H7 (cell line): ENCODE measurements at regions not wholly inside any gene's neighbourhood (a gene's known extent, or its start where the extent isn't known, plus 50 kb on each side); places are given as distances from the start of the nearest gene placed in this dataset.
"Not testable (repeated sequence)": the region's sequence is repeated elsewhere in the genome, so short reads cannot be mapped to it uniquely, and the experiment has no call there.

Experiments
- DNase-seq: peaks from one replicate; pipeline ENCODE4 v3.0.0; 2012
- H3K27me3 ChIP-seq: 2 replicates; pipeline ENCODE4 v1.6.0; 2011; ENCODE audit warnings: mild to moderate bottlenecking, low read length; ENCODE audit not compliant: control insufficient read depth, insufficient read depth
- H3K36me3 ChIP-seq: replicated peaks from 2 replicates; pipeline ENCODE4 v1.5.1; 2011; ENCODE audit warnings: low read length; ENCODE audit not compliant: control insufficient read depth, insufficient read depth
- H3K4me3 ChIP-seq: 2 replicates; pipeline ENCODE4 v1.5.1; 2011; ENCODE audit warnings: low read depth, mild to moderate bottlenecking, control low read depth, low read length, moderate library complexity; ENCODE audit not compliant: insufficient read depth

- Histone ChIP-seq H3K36me3 (no peaks in the 10 kb centered on the region), H3K4me3 (no peak overlapping the region), H3K27me3 (no peaks in the 10 kb centered on the region)
- DNase-seq: no peak
These were observed 55.6 kb downstream of the OR4C45 start for GRCh38 chr11:50088231-50088630.

GRCh38 chr11:50098186-50098725 is 65.6 kb downstream of the OR4C45 start:
- H3K36me3 ChIP-seq: no peaks in the 10 kb centered on the region
- no peak for DNase-seq

GRCh38 chr11:50102916-50103315 is 70.2 kb downstream of the OR4C45 start:
- no peaks in the 10 kb centered on the region for H3K27me3 ChIP-seq
- no peak overlapping the region for H3K4me3 ChIP-seq
- H3K36me3 ChIP-seq: no peaks in the 10 kb centered on the region
- DNase-seq: no peak

More at GRCh38 chr11:50098186-50098725, 65.6 kb downstream of the OR4C45 start:
- H3K27me3 ChIP-seq: no peaks in the 10 kb centered on the region
- no peak overlapping the region for H3K4me3 ChIP-seq

GRCh38 chr11:50140686-50141085 is 108.0 kb downstream of the OR4C45 start:
- not testable (repeated sequence) for H3K36me3 ChIP-seq, H3K4me3 ChIP-seq, DNase-seq, H3K27me3 ChIP-seq

- DNase-seq, H3K27me3 ChIP-seq: not testable (repeated sequence)
These were observed 113.6 kb downstream of the OR4C45 start for GRCh38 chr11:50146308-50146707.

GRCh38 chr11:50147946-50148345 is 115.3 kb downstream of the OR4C45 start:
- not testable (repeated sequence) for DNase-seq, H3K27me3 ChIP-seq, H3K36me3 ChIP-seq, H3K4me3 ChIP-seq

More at GRCh38 chr11:50146308-50146707, 113.6 kb downstream of the OR4C45 start:
- not testable (repeated sequence) for H3K4me3 ChIP-seq, H3K36me3 ChIP-seq

GRCh38 chr11:50155508-50155907 is 122.8 kb downstream of the OR4C45 start:
- H3K27me3 ChIP-seq: no peaks in the 10 kb centered on the region
- no peak overlapping the region for H3K4me3 ChIP-seq
- no peak for DNase-seq
- no peaks in the 10 kb centered on the region for H3K36me3 ChIP-seq

- H3K27me3 ChIP-seq: no peaks in the 10 kb centered on the region
- no peak for DNase-seq
- H3K4me3 ChIP-seq: no peak overlapping the region
- H3K36me3 ChIP-seq: no peaks in the 10 kb centered on the region
These were observed 131.4 kb downstream of the OR4C45 start for GRCh38 chr11:50164050-50164449.

- H3K4me3 ChIP-seq: no peak overlapping the region
- H3K36me3 ChIP-seq: no peaks in the 10 kb centered on the region
- DNase-seq: no peak
- H3K27me3 ChIP-seq: no peaks in the 10 kb centered on the region
These were observed 137.0 kb downstream of the OR4C45 start for GRCh38 chr11:50169634-50170033.

GRCh38 chr11:50170115-50170514 is 137.4 kb downstream of the OR4C45 start:
- no peak for DNase-seq
- Histone ChIP-seq H3K36me3 (no peaks in the 10 kb centered on the region), H3K27me3 (no peaks in the 10 kb centered on the region), H3K4me3 (no peak overlapping the region)

- DNase-seq: no peak
- Histone ChIP-seq H3K4me3 (no peak overlapping the region), H3K27me3 (no peaks in the 10 kb centered on the region), H3K36me3 (no peaks in the 10 kb centered on the region)
These were observed 141.5 kb downstream of the OR4C45 start for GRCh38 chr11:50174189-50174588.

- no peaks in the 10 kb centered on the region for H3K36me3 ChIP-seq
- no peak for DNase-seq
- H3K4me3 ChIP-seq: no peak overlapping the region
- H3K27me3 ChIP-seq: no peaks in the 10 kb centered on the region
These were observed 142.3 kb downstream of the OR4C45 start for GRCh38 chr11:50174975-50175374.

- H3K36me3 ChIP-seq: no peaks in the 10 kb centered on the region
- no peak overlapping the region for H3K4me3 ChIP-seq
- no peak for DNase-seq
- no peaks in the 10 kb centered on the region for H3K27me3 ChIP-seq
These were observed 146.1 kb downstream of the OR4C45 start for GRCh38 chr11:50178737-50179136.

GRCh38 chr11:50181334-50181733 is 148.7 kb downstream of the OR4C45 start:
- Histone ChIP-seq H3K4me3 (no peak overlapping the region), H3K27me3 (no peaks in the 10 kb centered on the region), H3K36me3 (no peaks in the 10 kb centered on the region)
- DNase-seq: no peak

- Histone ChIP-seq H3K36me3 (no peaks in the 10 kb centered on the region), H3K4me3 (no peak overlapping the region), H3K27me3 (no peaks in the 10 kb centered on the region)
- DNase-seq: no peak
These were observed 149.8 kb downstream of the OR4C45 start for GRCh38 chr11:50182486-50182885.

GRCh38 chr11:50183170-50183569 is 150.5 kb downstream of the OR4C45 start:
- DNase-seq, H3K27me3 ChIP-seq, H3K4me3 ChIP-seq, H3K36me3 ChIP-seq: not testable (repeated sequence)
